PFSK-1 (cell line): ENCODE measurements at regions not wholly inside any gene's neighbourhood (a gene's known extent, or its start where the extent isn't known, plus 50 kb on each side); places are given as distances from the start of the nearest gene placed in this dataset.

Experiments
- FOXP2 ChIP-seq: optimal IDR thresholded peaks from 2 replicates; pipeline ENCODE3; 2011; ENCODE audit warnings: borderline replicate concordance, control low read depth, inconsistent platforms; ENCODE audit not compliant: insufficient read depth; ENCODE audit errors: extremely low read length, extremely low read depth
- POLR2AphosphoS5 ChIP-seq: IDR thresholded peaks from 2 replicates; pipeline ENCODE4 v1.6.1; 2012; ENCODE audit warnings: low read depth, mild to moderate bottlenecking, control low read depth, low read length, moderate library complexity
- SIN3A ChIP-seq: IDR thresholded peaks from 2 replicates; pipeline ENCODE4 v1.6.1; 2012; ENCODE audit warnings: mild to moderate bottlenecking, low read length, moderate library complexity, borderline replicate concordance; ENCODE audit not compliant: insufficient read depth
- TAF1 ChIP-seq: IDR thresholded peaks from 2 replicates; pipeline ENCODE4 v1.6.1; 2012; ENCODE audit warnings: low read length, control low read depth, borderline replicate concordance; ENCODE audit not compliant: insufficient read depth
- TF ChIP-seq, protein P1 (sequence below), 2 experiments: IDR thresholded peaks; 2 replicates each; pipeline versions ENCODE4 v1.6.1 to v1.8.0; 2011 to 2012; ENCODE audit warnings: low read depth in 2 of 2, low read length in 2 of 2, control low read depth in 1 of 2, inconsistent platforms in 1 of 2, mild to moderate bottlenecking in 1 of 2, moderate library complexity in 1 of 2; ENCODE audit not compliant: insufficient read depth in 1 of 2

DNA sequence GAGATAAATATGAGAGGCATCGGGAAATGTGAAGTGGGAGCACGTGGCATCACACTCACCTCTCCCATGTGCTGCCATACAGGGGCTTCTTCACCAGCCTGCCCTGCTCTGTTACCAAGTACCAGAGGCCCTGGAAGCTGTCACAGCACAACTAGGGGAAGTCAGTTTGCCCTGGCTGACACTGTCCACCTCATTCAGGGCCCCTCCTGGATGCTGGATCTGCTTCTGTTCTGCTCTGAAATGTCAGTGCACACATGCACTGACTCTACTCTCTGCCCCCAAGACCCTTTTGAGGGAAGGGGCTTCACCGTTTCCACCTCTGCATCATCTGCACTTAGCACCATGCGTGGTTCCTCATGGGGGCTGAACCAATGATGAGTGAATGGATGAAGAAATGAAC is 311.1 kb downstream of the EN1 start:
- TF ChIP-seq TAF1 (no peak), FOXP2 (no peak), POLR2AphosphoS5 (no peak)

DNA sequence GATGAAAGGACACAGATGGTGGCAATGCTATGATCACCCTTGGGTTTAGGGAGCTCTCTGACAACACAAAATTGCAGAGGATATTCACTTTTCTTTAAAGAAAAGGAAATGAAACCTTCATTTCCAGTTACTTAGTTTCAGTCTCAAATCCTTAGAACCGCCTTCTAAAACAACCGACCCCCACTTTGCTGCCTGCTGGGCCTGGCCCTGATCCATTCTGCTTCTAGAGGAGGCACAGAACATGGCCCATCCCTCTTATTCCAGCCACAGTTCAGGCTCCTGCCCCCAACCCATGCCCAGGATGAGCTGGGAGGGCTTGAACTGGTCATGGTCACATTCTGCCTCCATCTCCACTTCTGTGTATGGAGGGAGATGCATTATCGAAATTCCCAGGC is 311.6 kb downstream of the EN1 start:
- TF ChIP-seq POLR2AphosphoS5 (no peak), TAF1 (no peak), FOXP2 (no peak), SIN3A (no peak)
- TF ChIP-seq, protein P1, sequence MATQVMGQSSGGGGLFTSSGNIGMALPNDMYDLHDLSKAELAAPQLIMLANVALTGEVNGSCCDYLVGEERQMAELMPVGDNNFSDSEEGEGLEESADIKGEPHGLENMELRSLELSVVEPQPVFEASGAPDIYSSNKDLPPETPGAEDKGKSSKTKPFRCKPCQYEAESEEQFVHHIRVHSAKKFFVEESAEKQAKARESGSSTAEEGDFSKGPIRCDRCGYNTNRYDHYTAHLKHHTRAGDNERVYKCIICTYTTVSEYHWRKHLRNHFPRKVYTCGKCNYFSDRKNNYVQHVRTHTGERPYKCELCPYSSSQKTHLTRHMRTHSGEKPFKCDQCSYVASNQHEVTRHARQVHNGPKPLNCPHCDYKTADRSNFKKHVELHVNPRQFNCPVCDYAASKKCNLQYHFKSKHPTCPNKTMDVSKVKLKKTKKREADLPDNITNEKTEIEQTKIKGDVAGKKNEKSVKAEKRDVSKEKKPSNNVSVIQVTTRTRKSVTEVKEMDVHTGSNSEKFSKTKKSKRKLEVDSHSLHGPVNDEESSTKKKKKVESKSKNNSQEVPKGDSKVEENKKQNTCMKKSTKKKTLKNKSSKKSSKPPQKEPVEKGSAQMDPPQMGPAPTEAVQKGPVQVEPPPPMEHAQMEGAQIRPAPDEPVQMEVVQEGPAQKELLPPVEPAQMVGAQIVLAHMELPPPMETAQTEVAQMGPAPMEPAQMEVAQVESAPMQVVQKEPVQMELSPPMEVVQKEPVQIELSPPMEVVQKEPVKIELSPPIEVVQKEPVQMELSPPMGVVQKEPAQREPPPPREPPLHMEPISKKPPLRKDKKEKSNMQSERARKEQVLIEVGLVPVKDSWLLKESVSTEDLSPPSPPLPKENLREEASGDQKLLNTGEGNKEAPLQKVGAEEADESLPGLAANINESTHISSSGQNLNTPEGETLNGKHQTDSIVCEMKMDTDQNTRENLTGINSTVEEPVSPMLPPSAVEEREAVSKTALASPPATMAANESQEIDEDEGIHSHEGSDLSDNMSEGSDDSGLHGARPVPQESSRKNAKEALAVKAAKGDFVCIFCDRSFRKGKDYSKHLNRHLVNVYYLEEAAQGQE (IDR thresholded peaks at IDR 0.05; ENCODE audit: insufficient read depth in 1 of 2, low read depth in 2 of 2, low read length in 2 of 2), result no peak

GRCh38 chr2:118535171-118535817 is 312.2 kb downstream of the EN1 start:
- TF ChIP-seq, protein P1 (IDR thresholded peaks at IDR 0.05; ENCODE audit: insufficient read depth in 1 of 2, low read depth in 2 of 2, low read length in 2 of 2), result no peak
- no peak for TF ChIP-seq TAF1
- TF ChIP-seq FOXP2, result no peak
- TF ChIP-seq POLR2AphosphoS5, result no peak
- no peak for TF ChIP-seq SIN3A

DNA sequence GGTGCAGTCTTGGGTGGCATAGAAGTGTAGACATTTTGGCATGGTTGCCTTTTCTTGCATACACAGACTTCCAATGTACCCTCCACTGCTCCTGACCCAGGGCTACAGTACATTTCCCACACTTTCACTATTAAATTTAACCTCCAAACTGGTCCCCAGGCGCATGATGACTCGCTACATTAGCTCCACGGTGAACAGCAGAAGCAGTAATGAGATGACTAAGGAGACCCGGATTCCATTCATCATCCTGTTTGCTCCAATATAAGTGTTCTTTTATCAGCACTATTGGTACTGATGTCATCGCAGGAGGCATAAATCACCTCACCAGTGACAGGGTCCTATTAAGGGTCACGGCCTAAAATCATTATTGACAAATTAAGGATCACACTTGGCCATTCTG is 316.5 kb downstream of the EN1 start:
- TF ChIP-seq TAF1, result no peak
- TF ChIP-seq FOXP2, result no peak
- TF ChIP-seq POLR2AphosphoS5, result no peak
- TF ChIP-seq, protein P1 (IDR thresholded peaks at IDR 0.05; ENCODE audit: insufficient read depth in 1 of 2, low read depth in 2 of 2, low read length in 2 of 2), result no peak
- no peak for TF ChIP-seq SIN3A

DNA sequence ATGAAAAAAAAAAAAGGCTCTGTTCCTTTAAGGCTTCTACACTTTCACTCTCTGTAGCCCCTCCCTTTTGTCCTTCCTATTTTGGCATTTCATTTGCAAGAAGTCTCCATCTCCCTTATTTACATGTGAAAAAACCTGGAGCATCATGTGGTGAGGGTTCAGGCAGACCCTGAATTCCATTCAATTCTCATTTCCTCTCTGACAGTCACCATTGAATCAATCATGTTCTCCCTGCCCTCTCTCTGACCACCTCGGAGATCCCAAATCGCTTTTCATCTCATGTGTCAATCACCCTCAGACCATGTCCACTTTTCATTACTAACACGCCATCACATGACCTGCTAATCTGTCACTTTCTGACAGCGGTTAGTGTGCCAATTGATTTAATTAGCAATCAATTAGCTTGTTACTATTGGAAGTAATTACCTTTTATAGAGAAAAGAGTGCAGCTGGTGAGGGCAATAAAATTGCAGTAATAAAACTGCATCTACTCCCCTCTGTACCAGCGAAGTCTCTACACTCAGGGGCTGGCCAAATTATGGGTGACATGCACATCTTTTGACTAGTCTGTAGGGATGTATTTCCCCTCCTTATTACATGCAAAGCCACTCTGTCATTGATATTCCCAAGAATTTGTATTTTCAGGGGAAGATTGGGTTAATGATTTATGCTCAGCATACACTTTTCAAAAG is 317.4 kb downstream of the EN1 start:
- TF ChIP-seq SIN3A (no peak), POLR2AphosphoS5 (no peak), TAF1 (no peak), FOXP2 (no peak)
- TF ChIP-seq, protein P1 (IDR thresholded peaks at IDR 0.05; ENCODE audit: insufficient read depth in 1 of 2, low read depth in 2 of 2, low read length in 2 of 2), result no peak
